GM19035 (cell line): ENCODE measurements at regions not wholly inside any gene's neighbourhood (a gene's known extent, or its start where the extent isn't known, plus 50 kb on each side); places are given as distances from the start of the nearest gene placed in this dataset.

Source experiments
- ATAC-seq: cut with Tn5 transposase; IDR thresholded peaks from one replicate; pipeline ENCODE4 v1.9.1; 2021; ENCODE audit not compliant: unreplicated experiment

GRCh38 chr2:15733867-15734673 lies 142.4 kb downstream of the DDX1 start:
- no peak for ATAC-seq

- ATAC-seq, result no peak
Measured at GRCh38 chr2:15734674-15735483, 143.2 kb downstream of the DDX1 start.

GRCh38 chr2:15735484-15736326 lies 144.0 kb downstream of the DDX1 start:
- ATAC-seq, result no peak

- ATAC-seq, result no peak
Measured at GRCh38 chr2:15736396-15737180, 144.9 kb downstream of the DDX1 start.

DNA sequence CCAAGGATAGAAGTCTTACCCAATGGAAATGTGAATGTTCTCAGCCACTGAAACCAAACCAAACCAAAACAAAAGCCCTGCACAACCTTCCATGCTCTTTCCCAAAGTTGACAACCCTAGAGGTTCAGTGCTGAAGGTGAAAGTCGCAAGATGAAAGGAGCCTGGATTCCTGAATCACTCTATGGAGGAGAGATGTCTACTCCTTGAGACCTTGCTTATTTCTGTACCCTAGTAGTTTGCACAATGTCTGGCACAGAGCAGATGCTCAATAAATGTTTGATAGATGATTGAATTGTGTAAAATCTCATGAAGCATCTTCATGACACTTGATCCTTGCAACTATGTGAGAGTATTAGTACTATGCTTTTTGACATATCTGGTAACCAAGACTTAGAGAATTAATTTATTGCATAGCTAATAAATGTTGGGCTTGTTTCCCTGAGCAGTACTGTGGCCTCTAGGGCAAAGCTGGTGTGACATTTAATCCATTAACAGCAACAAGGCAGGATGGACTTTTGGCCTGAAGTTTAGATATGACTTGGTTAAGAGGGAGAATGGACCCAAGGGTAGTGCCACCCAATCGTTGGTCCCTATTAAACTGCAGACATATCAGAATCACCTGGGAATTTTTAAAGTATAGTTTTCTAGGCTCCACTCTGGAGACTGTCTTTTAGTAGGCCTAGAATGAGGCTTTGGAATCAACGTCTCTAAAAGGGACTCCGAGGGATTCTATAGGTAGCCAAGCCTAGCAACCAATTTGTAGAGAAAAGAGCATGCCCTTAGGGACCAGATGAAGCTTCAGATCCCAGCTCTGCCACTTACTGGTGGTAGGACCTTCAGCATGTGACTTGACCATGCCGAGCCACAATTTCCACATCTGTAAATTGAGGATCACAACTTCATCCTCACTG lies 145.9 kb downstream of the DDX1 start:
- no peak for ATAC-seq

DNA sequence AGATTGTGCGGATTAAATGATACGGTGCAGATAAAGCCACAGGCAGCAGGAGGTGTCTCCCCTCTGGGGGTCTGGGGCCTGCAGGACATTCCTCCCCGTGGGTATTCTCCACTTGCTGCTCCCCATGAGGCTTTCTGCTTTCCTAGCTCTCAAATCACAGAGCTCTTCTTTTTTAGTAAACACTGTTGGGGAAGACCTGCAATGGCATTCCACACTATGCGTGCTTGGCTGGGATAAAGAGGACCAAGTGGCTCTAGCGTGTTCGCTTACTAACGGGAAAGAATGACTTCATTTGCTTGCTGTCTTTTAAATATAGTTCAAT lies 146.5 kb downstream of the DDX1 start:
- ATAC-seq, result no peak

- ATAC-seq, result no peak
Measured at GRCh38 chr2:15738943-15739342, 147.3 kb downstream of the DDX1 start.

GRCh38 chr2:15744820-15745219 lies 153.2 kb downstream of the DDX1 start:
- no peak for ATAC-seq

- ATAC-seq, result no peak
Measured at GRCh38 chr2:15745350-15745749, 153.7 kb downstream of the DDX1 start.

- ATAC-seq, result no peak
Measured at GRCh38 chr2:15745907-15746702, 154.4 kb downstream of the DDX1 start.

DNA sequence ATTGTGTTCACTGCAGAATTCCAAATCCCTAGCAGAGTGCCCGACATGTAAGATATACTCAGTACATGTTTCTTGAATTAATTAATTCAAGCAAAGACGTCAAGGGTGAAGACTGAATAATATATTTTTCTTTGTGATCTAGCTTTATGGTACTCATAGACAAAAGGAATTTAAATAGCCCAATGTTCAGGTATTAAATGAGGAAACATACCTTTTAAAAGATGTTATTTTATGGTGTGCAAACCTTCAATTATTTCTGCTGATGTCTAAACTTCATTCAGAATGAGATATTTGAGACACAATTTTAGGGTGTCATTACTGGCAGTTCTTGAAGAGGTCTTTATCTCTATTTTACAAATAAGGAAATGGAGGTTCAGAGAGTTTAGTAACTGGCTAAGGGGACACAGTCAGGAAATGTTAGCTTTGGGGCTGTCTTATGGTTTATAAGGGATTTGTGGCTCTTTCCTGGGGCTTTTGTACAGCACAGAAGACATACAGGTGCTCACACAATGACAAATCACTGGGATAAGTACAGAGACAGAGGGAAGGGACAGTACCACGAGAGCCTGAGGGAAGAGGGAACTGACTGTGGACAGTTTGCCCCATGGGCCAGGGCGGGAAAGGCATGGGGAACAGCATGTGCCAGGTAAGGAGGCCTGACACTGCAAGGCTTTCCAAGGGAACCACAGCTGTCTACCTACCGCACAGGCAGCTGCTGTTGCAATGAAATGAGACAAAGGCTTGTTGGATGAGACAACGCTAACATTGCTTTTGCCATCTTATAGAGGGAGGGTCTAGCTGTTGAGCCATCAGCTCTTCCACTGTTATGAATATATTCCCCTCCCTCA lies 155.3 kb downstream of the DDX1 start:
- ATAC-seq, result no peak

DNA sequence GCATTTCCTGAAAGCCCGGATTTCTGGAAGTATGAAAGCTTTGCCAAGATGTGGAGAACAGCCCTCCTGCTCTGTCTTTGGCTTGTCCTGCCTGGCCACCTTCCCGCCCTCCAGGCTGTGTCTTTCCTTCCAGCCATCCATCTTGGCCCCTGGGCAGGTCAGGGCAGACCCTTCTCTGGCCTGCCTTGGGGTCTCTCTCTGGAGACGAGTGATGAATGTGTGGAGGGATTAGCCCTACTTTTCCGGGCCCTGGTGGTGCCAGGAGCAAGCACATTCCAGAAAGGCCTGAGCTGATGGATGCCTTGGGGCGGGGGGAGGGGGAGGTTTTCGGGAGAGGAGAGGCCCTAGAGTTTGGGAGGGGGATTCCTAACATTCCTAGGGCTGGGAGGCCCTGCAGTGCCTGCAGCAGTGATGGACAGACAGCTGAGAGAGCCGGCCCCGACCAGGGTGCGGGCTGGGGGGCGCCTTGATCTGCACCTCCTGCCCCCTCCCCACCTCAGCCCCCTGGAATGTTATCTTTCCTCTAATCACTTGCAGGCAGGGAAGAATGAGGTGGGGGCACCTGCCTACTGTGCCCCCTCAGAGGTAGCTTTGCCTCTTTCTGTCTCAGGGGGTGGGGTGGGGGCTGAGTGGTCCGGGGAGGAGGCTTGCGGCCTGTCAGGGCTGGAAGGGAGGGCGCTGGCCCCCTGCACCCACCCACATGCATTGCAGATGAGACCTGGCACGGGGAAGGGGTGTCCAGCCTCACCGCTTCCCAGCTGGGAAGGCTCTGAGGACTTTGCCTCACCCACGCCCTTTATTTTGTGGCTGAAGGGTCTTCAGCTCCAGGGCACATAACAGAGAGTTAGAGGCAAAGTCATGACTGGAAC lies 156.2 kb downstream of the DDX1 start:
- ATAC-seq, result no peak

GRCh38 chr2:15748736-15749323 lies 157.2 kb downstream of the DDX1 start:
- ATAC-seq, result no peak

DNA sequence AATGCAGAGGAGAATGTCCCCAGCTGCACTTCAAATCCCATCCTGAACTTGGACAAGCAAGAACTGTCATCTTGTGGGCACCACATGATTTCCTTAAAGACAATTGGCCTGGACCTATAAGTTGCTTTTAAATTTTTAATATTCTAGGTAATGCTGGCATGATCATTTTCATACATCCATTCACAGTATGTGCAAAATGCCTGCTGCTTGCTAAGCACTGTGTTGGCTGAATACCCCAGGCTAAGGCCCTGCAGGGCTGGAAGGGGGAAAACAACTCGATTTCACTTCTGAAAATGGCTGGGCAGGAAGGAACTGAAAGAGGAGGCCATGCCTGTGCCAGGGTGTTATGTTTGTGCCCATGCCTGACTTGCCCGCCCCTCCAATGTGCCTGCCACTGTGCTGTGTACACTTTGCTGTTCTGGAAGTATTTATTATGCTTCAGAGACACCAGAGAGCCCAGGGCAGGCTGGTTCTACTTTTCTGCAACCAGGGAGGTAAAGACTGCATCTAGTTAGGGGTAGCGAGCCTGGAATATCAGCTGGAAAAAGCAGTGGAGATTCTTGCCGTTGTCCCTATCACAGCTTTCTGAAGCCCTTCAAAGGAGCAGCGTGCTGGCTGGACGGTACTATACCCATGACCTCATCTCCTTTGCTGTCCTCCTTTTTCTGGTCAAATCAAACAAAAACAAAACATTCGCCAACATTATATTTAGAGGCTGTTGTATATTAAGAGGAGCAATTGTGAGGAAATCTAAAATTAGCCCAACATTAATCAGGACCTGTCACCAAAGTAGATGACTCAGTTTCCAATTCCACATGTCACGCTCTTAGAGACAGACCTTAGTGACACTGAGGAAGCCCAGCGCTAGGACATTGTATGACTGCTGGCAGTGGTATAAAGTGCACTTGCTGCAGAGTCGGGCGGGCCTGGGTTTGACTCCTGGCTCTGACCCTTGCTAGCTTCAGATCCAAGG lies 158.1 kb downstream of the DDX1 start:
- no peak for ATAC-seq

DNA sequence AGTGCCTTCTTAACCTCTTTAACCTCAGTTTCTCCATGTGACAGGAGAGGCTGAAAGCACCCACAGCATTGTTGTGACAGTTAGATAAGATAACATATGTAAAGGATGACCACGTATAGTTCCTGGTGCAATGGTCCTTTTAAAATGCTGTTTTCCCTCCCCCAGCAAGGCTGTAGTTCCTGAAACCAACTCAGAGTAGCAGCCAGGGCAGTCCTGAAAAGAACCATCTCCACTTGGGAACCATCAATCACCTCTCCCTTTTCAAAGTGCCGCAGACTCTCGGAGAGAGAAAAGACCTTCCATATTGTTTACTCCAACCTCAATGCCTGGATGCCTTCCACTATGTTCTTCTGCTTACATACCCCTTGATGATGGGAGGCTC lies 158.8 kb downstream of the DDX1 start:
- ATAC-seq, result no peak
